PC-9 (cell line): ENCODE measurements at regions not wholly inside any gene's neighbourhood (a gene's known extent, or its start where the extent isn't known, plus 50 kb on each side); places are given as distances from the start of the nearest gene placed in this dataset.

Experiments
- EZH2 ChIP-seq: fragments of 200-600 bp; sonication (generic); IDR thresholded peaks from 2 replicates; pipeline ENCODE4 v1.8.0; 2017; ENCODE audit warnings: antibody characterized with exemption, low read depth
- TF ChIP-seq, protein P1 (sequence below): fragments of 200-600 bp; sonication (generic); conservative IDR thresholded peaks from 2 replicates; pipeline ENCODE4 v1.6.1; 2017; ENCODE audit warnings: mixed run types, antibody characterized with exemption, mild to moderate bottlenecking, moderate library complexity

DNA sequence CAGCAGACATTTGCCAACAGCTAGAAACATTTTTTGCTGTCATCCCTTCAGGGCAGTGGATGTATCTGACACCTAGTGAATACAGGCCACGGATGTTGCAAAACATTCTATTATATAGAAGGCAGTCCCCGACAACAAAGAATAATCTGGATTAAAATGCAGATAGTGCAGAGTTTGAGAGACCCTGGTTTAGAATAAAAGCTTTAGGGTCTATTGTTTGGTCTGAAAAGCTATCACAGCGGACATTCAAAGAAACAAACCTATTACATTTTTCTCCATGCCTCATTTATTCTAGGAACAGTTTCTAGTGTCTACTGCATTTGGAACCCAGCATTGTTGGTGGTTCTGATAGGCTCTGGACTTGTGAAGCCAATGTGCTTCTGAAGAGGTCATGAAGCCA lies 316.3 kb downstream of the TGFB2 start:
- TF ChIP-seq, protein P1, sequence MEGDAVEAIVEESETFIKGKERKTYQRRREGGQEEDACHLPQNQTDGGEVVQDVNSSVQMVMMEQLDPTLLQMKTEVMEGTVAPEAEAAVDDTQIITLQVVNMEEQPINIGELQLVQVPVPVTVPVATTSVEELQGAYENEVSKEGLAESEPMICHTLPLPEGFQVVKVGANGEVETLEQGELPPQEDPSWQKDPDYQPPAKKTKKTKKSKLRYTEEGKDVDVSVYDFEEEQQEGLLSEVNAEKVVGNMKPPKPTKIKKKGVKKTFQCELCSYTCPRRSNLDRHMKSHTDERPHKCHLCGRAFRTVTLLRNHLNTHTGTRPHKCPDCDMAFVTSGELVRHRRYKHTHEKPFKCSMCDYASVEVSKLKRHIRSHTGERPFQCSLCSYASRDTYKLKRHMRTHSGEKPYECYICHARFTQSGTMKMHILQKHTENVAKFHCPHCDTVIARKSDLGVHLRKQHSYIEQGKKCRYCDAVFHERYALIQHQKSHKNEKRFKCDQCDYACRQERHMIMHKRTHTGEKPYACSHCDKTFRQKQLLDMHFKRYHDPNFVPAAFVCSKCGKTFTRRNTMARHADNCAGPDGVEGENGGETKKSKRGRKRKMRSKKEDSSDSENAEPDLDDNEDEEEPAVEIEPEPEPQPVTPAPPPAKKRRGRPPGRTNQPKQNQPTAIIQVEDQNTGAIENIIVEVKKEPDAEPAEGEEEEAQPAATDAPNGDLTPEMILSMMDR, result no peak
- TF ChIP-seq EZH2, result no peak
